ENCODE measurements at regions not wholly inside any gene's neighbourhood (a gene's known extent, or its start where the extent isn't known, plus 50 kb on each side); places are given as distances from the start of the nearest gene placed in this dataset.

- no peak for DNase-seq (ENCODE audit: low spot score)
- no peak for TF ChIP-seq CTCF (IDR thresholded peaks at IDR 0.05; ENCODE audit: extremely low read depth, insufficient read depth, missing control alignments)
- in situ Hi-C loops (cut with MboI; ENCODE audit: low pct_unique_long_range_greater_than_20kb, low sequenced_read_pairs, unreplicated experiment) = no loop called here
Measured at GRCh38 chr7:17493446-17493845, 195.0 kb downstream of the AHR start.

DNA sequence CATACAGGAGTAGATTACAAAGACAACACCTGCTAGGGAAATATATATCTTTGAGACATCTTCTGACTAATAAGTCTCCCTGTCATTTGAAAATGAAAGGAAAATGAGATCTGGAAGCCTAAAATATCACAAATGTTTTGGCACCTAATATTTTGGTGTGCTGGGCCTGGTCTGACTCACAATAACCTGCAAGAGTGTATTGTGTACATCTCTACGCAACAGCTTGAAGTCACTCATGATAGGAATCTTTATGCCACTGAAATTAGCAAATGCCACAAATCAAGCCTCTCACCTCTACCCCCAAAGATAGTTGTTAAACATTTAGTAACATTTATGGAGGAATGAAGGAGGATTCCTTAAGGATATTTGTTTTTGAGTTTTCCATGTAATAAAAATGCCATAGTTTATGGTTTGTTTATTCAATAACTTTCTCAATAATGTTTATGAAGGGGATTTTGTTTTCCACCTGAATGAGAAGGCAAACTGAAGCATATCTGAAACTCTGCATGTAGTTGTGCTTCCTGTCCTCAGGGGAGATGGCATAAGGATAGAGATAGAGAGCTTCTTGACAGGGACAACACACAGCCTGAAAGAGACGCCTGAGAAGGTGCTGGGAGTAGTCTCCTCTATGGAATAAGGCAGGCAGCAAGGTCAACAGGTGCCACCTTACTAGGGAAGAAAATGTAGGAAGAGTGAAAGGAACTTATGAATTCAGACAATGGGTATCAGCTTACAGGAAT is 197.4 kb downstream of the AHR start:
- no peak for DNase-seq (ENCODE audit: low spot score)
- no peak for TF ChIP-seq CTCF (IDR thresholded peaks at IDR 0.05; ENCODE audit: extremely low read depth, insufficient read depth, missing control alignments)

DNA sequence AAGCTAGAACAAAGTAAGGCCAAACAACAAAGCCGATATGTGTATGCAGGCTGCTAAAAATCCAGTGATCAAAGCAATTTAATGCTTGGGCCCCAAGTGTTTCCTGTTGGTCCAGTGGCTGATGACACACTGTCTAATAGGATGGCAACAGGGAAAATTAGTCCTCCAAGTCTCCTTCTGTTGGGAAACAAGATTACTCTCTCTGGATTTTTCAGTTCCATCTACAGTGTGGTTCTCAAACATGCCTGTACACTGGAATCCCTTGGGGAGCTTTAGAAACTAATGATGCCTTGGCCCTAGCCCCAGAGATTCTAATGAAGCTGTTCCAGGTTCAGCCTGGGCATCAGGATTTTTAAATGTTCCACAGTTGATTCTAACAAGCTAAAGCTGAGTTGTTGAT is 198.7 kb downstream of the AHR start:
- no peak for DNase-seq (ENCODE audit: low spot score)
- TF ChIP-seq CTCF (IDR thresholded peaks at IDR 0.05; ENCODE audit: extremely low read depth, insufficient read depth, missing control alignments) = no peak
- in situ Hi-C loops (cut with MboI; ENCODE audit: low pct_unique_long_range_greater_than_20kb, low sequenced_read_pairs, unreplicated experiment) = no loop called here

More for the DNA sequence above, 197.4 kb downstream of the AHR start:
- in situ Hi-C loops (cut with MboI; ENCODE audit: low pct_unique_long_range_greater_than_20kb, low sequenced_read_pairs, unreplicated experiment) = no loop called here

DNA sequence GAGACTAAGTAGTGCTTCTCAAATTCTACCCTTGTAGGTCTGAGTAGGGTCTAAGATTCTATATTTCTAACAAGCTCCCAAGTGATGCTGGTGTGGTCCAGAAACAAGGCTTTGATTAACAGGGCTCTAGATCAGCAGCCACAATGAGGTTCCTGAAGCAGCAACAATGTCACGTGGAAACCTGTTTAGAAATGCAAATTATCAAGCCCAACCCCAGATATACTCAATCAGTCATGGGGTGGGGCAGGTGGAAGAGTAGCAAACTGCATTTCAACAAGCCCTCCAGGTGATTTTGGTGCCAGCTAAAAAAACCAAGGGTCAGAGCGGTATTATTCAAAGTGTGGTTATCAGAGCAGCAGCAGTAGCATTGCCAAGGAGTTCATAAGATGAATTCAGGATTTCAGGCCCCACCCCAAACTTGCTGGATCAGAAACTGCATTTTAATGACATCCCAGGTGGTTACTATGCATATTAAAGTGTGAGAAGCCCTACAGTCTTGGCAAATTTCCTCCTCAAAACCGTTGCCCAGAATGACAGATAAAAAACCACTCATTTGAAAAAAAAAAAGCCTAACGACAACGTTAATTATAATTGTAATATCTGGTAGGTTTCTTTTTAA is 199.2 kb downstream of the AHR start:
- no peak for TF ChIP-seq CTCF (IDR thresholded peaks at IDR 0.05; ENCODE audit: extremely low read depth, insufficient read depth, missing control alignments)
- in situ Hi-C loops (cut with MboI; ENCODE audit: low pct_unique_long_range_greater_than_20kb, low sequenced_read_pairs, unreplicated experiment) = no loop called here

DNA sequence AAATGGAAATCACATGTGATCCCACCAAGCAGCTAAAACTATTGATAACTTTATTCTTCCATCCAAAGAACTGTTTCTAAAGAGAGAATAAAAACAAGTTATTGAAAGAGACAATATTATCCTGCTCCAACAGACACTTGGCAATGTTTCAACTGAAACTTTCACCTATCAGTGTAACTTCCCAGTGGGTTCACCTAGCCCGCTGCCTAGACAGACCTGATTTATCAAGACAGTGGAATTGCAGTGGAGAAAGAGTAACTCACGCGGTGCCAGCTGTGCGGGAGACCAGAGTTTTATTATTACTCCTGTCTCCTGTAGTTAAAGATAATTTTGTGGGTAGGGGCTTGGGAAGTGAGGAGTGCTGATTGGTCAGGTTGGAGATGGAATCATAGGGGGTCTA is 199.8 kb downstream of the AHR start:
- no peak for DNase-seq (ENCODE audit: low spot score)
- in situ Hi-C loops (cut with MboI; ENCODE audit: low pct_unique_long_range_greater_than_20kb, low sequenced_read_pairs, unreplicated experiment) = no loop called here
- no peak for TF ChIP-seq CTCF (IDR thresholded peaks at IDR 0.05; ENCODE audit: extremely low read depth, insufficient read depth, missing control alignments)

More for the DNA sequence above, 199.2 kb downstream of the AHR start:
- DNase-seq (ENCODE audit: low spot score) = no peak

GRCh38 chr7:17500736-17501135 is 202.3 kb downstream of the AHR start:
- in situ Hi-C loops (cut with MboI; ENCODE audit: low pct_unique_long_range_greater_than_20kb, low sequenced_read_pairs, unreplicated experiment) = no loop called here
- TF ChIP-seq CTCF (IDR thresholded peaks at IDR 0.05; ENCODE audit: extremely low read depth, insufficient read depth, missing control alignments) = no peak
- no peak for DNase-seq (ENCODE audit: low spot score)
